H9 (cell line): ENCODE measurements at regions not wholly inside any gene's neighbourhood (a gene's known extent, or its start where the extent isn't known, plus 50 kb on each side); places are given as distances from the start of the nearest gene placed in this dataset.
"Not testable (repeated sequence)": the region's sequence is repeated elsewhere in the genome, so short reads cannot be mapped to it uniquely, and the experiment has no call there.

ENCODE experiments used
- DNase-seq: peaks from one replicate; pipeline ENCODE4 v3.0.0-alpha.2; 2017
- H2AFZ ChIP-seq: one replicate; pipeline ENCODE4 v1.6.1; 2013; ENCODE audit warnings: mild to moderate bottlenecking, low read length, control low read depth, moderate library complexity
- H2AK5ac ChIP-seq: 2 replicates; pipeline ENCODE4 v1.6.1; 2013; ENCODE audit warnings: low read length, control low read depth, mixed read lengths; ENCODE audit not compliant: insufficient read length
- H2BK120ac ChIP-seq: one replicate; pipeline ENCODE4 v1.6.1; 2013; ENCODE audit warnings: low read depth, mild to moderate bottlenecking, low read length, control low read depth, inconsistent platforms; ENCODE audit not compliant: poor library complexity, severe bottlenecking
- H2BK12ac ChIP-seq: 2 replicates; pipeline ENCODE4 v1.6.1; 2013; ENCODE audit warnings: low read length, control low read depth, mixed read lengths, low read depth; ENCODE audit not compliant: insufficient read length
- H2BK15ac ChIP-seq: 2 replicates; pipeline ENCODE4 v1.6.1; 2013; ENCODE audit warnings: low read depth, low read length, control low read depth
- H2BK20ac ChIP-seq: one replicate; pipeline ENCODE4 v1.6.1; 2013; ENCODE audit warnings: low read depth, mild to moderate bottlenecking, low read length, control low read depth, inconsistent platforms; ENCODE audit not compliant: poor library complexity, severe bottlenecking
- H2BK5ac ChIP-seq: 2 replicates; pipeline ENCODE4 v1.6.1; 2013; ENCODE audit warnings: low read length, control low read depth, mixed read lengths; ENCODE audit not compliant: insufficient read length
- H3K14ac ChIP-seq: 2 replicates; pipeline ENCODE4 v1.6.1; 2013; ENCODE audit warnings: low read length, control low read depth; ENCODE audit not compliant: insufficient read depth
- H3K18ac ChIP-seq: 2 replicates; pipeline ENCODE4 v1.6.1; 2013; ENCODE audit warnings: low read depth, mild to moderate bottlenecking, mixed read lengths, low read length, control low read depth; ENCODE audit not compliant: insufficient read length
- H3K23ac ChIP-seq: 2 replicates; pipeline ENCODE4 v1.6.1; 2013; ENCODE audit warnings: low read length, control low read depth, mixed read lengths, low read depth; ENCODE audit not compliant: insufficient read length
- H3K23me2 ChIP-seq: 2 replicates; pipeline ENCODE4 v1.6.1; 2013; ENCODE audit warnings: low read depth, mild to moderate bottlenecking, mixed read lengths, low read length, control low read depth; ENCODE audit not compliant: insufficient read length, poor library complexity, severe bottlenecking
- H3K27ac ChIP-seq: 2 replicates; pipeline ENCODE4 v1.5.1; 2013; ENCODE audit warnings: low read length, control low read depth, mixed read lengths, low read depth; ENCODE audit not compliant: insufficient read length
- H3K27me3 ChIP-seq: 2 replicates; pipeline ENCODE4 v1.6.1; 2013; ENCODE audit warnings: low read length, control low read depth, inconsistent platforms; ENCODE audit not compliant: insufficient read depth
- H3K4ac ChIP-seq: 2 replicates; pipeline ENCODE4 v1.6.1; 2013; ENCODE audit warnings: low read depth, mild to moderate bottlenecking, control low read depth, inconsistent platforms, low read length, moderate library complexity
- H3K4me1 ChIP-seq: 2 replicates; pipeline ENCODE4 v1.6.1; 2013; ENCODE audit warnings: low read length, control low read depth, inconsistent platforms; ENCODE audit not compliant: insufficient read depth
- H3K4me2 ChIP-seq: 2 replicates; pipeline ENCODE4 v1.6.1; 2013; ENCODE audit warnings: low read length, control low read depth, mixed read lengths; ENCODE audit not compliant: insufficient read length, insufficient read depth
- H3K56ac ChIP-seq: 2 replicates; pipeline ENCODE4 v1.6.1; 2013; ENCODE audit warnings: low read depth, mild to moderate bottlenecking, mixed read lengths, low read length, control low read depth; ENCODE audit not compliant: insufficient read length
- H3K79me1 ChIP-seq: 2 replicates; pipeline ENCODE4 v1.6.1; 2013; ENCODE audit warnings: low read depth, mild to moderate bottlenecking, moderate library complexity, low read length, control low read depth, inconsistent platforms; ENCODE audit not compliant: insufficient read depth, poor library complexity, severe bottlenecking
- H3K79me2 ChIP-seq: 2 replicates; pipeline ENCODE4 v1.6.1; 2013; ENCODE audit warnings: low read length, control low read depth, inconsistent platforms; ENCODE audit not compliant: insufficient read depth
- H3K9ac ChIP-seq: 2 replicates; pipeline ENCODE4 v1.6.1; 2013; ENCODE audit warnings: low read length, control low read depth, mixed read lengths; ENCODE audit not compliant: insufficient read length; ENCODE audit errors: extremely low read depth
- H3K9me3 ChIP-seq: one replicate; pipeline ENCODE4 v1.6.1; 2013; ENCODE audit warnings: low read depth, low read length, inconsistent platforms; ENCODE audit not compliant: control insufficient read depth
- H3T11ph ChIP-seq: one replicate; pipeline ENCODE4 v1.6.1; 2013; ENCODE audit warnings: mild to moderate bottlenecking, low read length, control low read depth, inconsistent platforms
- H4K20me1 ChIP-seq: one replicate; pipeline ENCODE4 v1.6.1; 2013; ENCODE audit not compliant: control insufficient read depth, insufficient read length, insufficient read depth
- H4K5ac ChIP-seq: 2 replicates; pipeline ENCODE4 v1.6.1; 2013; ENCODE audit warnings: low read depth, mild to moderate bottlenecking, mixed read lengths, low read length, control low read depth; ENCODE audit not compliant: insufficient read length
- H4K8ac ChIP-seq: replicated peaks from 2 replicates; pipeline ENCODE4 v1.6.1; 2013; ENCODE audit warnings: low read length, control low read depth, mixed read lengths, low read depth; ENCODE audit not compliant: insufficient read length
- H4K91ac ChIP-seq: 2 replicates; pipeline ENCODE4 v1.6.1; 2013; ENCODE audit warnings: low read depth, mild to moderate bottlenecking, moderate library complexity, mixed read lengths, low read length, control low read depth; ENCODE audit not compliant: insufficient read length
- H3K27ac Mint-ChIP-seq, 3 experiments: 2 replicates in 2 of 3; 3 replicates in 1 of 3; pipeline ENCODE4 v1.8.0; 2020 to 2021; ENCODE audit warnings: mixed read lengths in 3 of 3, mild to moderate bottlenecking in 1 of 3, moderate library complexity in 1 of 3
- H3K27me3 Mint-ChIP-seq: 2 replicates; pipeline ENCODE4 v1.8.0; 2021; ENCODE audit warnings: low read depth, mild to moderate bottlenecking, moderate library complexity, mixed read lengths
- H3K36me3 Mint-ChIP-seq, 3 experiments: 2 replicates in 2 of 3; 3 replicates in 1 of 3; pipeline ENCODE4 v1.8.0; 2020 to 2021; ENCODE audit warnings: low read depth in 3 of 3, mixed read lengths in 3 of 3; ENCODE audit not compliant: insufficient read depth in 1 of 3
- H3K4me1 Mint-ChIP-seq, 2 experiments: 2 replicates each; pipeline ENCODE4 v1.8.0; 2020; ENCODE audit warnings: mixed read lengths in 2 of 2
- H3K4me3 Mint-ChIP-seq, 2 experiments: 2 replicates in 1 of 2; 3 replicates in 1 of 2; pipeline ENCODE4 v1.8.0; 2020 to 2021; ENCODE audit warnings: mild to moderate bottlenecking in 2 of 2, mixed read lengths in 2 of 2, moderate library complexity in 1 of 2
- H3K9me3 Mint-ChIP-seq, 2 experiments: 2 replicates in 1 of 2; 3 replicates in 1 of 2; pipeline ENCODE4 v1.8.0; 2020; ENCODE audit warnings: mild to moderate bottlenecking in 2 of 2, mixed read lengths in 2 of 2, moderate library complexity in 1 of 2
- CTCF ChIP-seq: fragments of 200-600 bp; sonication (generic); conservative IDR thresholded peaks from 3 replicates; pipeline ENCODE4 v1.8.0; 2021; ENCODE audit warnings: antibody characterized with exemption, mild to moderate bottlenecking
- WGBS: extraction: QIAGEN DNeasy Blood & Tissue Kit; methylation state at CpG from one replicate; pipeline ENCODE4 v1.1.7; 2013; ENCODE audit warnings: missing lambda C conversion rate, low lambda C conversion rate, mixed read lengths; ENCODE audit not compliant: insufficient read length; ENCODE audit errors: extremely low coverage; 5-methylcytosine and 5-hydroxymethylcytosine counted together

GRCh38 chr1:101124405-101124804 is 98.8 kb upstream of the DPH5 start:
- H4K8ac ChIP-seq = no peak overlapping the region
- no peak for TF ChIP-seq CTCF
- no peak overlapping the region for H4K5ac ChIP-seq
- H3K23ac ChIP-seq = no peak overlapping the region
- H4K91ac ChIP-seq = no peak overlapping the region
- no peak overlapping the region for H3K56ac ChIP-seq
- no peak overlapping the region for H2BK20ac ChIP-seq
- no peaks in the 10 kb centered on the region for H3K9me3 ChIP-seq
- H4K20me1 ChIP-seq = no peaks in the 10 kb centered on the region
- no peak for DNase-seq
- H3K4me2 ChIP-seq = no peak overlapping the region
- H3K9ac ChIP-seq = no peak overlapping the region
- no peaks in the 10 kb centered on the region for H3K79me2 ChIP-seq
- H3K27me3 Mint-ChIP-seq = no peaks in the 10 kb centered on the region
- H2BK5ac ChIP-seq = no peak overlapping the region
- H2BK15ac ChIP-seq = no peak overlapping the region
- H3K79me1 ChIP-seq = no peaks in the 10 kb centered on the region
- H2BK120ac ChIP-seq = no peak overlapping the region
- H3K18ac ChIP-seq = no peak overlapping the region
- no peak overlapping the region for H2AK5ac ChIP-seq
- H3T11ph ChIP-seq = no peak overlapping the region
- no peak overlapping the region for H3K14ac ChIP-seq
- no CpG with 5 or more reads among the region's 2 CpGs for whole genome bisulfite sequencing
- no peaks in the 10 kb centered on the region for H3K27me3 ChIP-seq
- H3K27ac ChIP-seq = no peak overlapping the region
- no peak overlapping the region for H3K4me3 Mint-ChIP-seq
- no peaks in the 10 kb centered on the region for H3K9me3 Mint-ChIP-seq
- H3K27ac Mint-ChIP-seq = no peak overlapping the region
- no peaks in the 10 kb centered on the region for H3K36me3 Mint-ChIP-seq
- H3K4ac ChIP-seq = no peak overlapping the region
- H3K23me2 ChIP-seq = no peaks in the 10 kb centered on the region
- peaks cover 8 to 9% of the 10 kb centered on the region in 2 experiments for H3K4me1 Mint-ChIP-seq
- H3K4me1 ChIP-seq = peaks cover 2% of the 10 kb centered on the region; the same call in 1 of the 2 replicates
- H2AFZ ChIP-seq = no peak overlapping the region
- no peak overlapping the region for H2BK12ac ChIP-seq

GRCh38 chr1:101123904-101124303 is 98.3 kb upstream of the DPH5 start:
- not testable (repeated sequence) for H3K4me1 Mint-ChIP-seq, H2BK5ac ChIP-seq, H3K27ac ChIP-seq, H3K4ac ChIP-seq, H3K18ac ChIP-seq, H4K91ac ChIP-seq, H3K79me2 ChIP-seq, H2BK120ac ChIP-seq, H3K79me1 ChIP-seq, H3K4me2 ChIP-seq, H3K9me3 ChIP-seq, H2BK12ac ChIP-seq, H3T11ph ChIP-seq, H3K9me3 Mint-ChIP-seq, H3K27ac Mint-ChIP-seq, H3K23me2 ChIP-seq, H2AK5ac ChIP-seq, H4K8ac ChIP-seq, H3K27me3 ChIP-seq, H4K20me1 ChIP-seq, H2BK20ac ChIP-seq, H2BK15ac ChIP-seq, H3K56ac ChIP-seq, H3K36me3 Mint-ChIP-seq, DNase-seq, H3K27me3 Mint-ChIP-seq, H3K9ac ChIP-seq, H2AFZ ChIP-seq, H3K14ac ChIP-seq, H3K4me1 ChIP-seq, H3K23ac ChIP-seq, H3K4me3 Mint-ChIP-seq, H4K5ac ChIP-seq
- WGBS = no CpG with 5 or more reads among the region's 4 CpGs
